HL-60 (cell line): ENCODE measurements at regions not wholly inside any gene's neighbourhood (a gene's known extent, or its start where the extent isn't known, plus 50 kb on each side); places are given as distances from the start of the nearest gene placed in this dataset.

Experiments
- DNase-seq, 2 experiments: peaks; one replicate each; pipeline ENCODE4 v3.0.0-alpha.2; 2010 to 2020; ENCODE audit warnings: low read depth in 1 of 2, low spot score in 1 of 2
- H3K27ac ChIP-seq: fragments of 250-450 bp; sonication (Bioruptor Pico); replicated peaks from 2 replicates; pipeline ENCODE4 v1.5.1; 2020; ENCODE audit warnings: mild to moderate bottlenecking, moderate library complexity
- H3K27me3 ChIP-seq: fragments of 250-450 bp; sonication (Bioruptor Pico); 2 replicates; pipeline ENCODE4 v1.5.1; 2021; ENCODE audit warnings: mild to moderate bottlenecking, moderate library complexity; ENCODE audit not compliant: insufficient read depth, poor library complexity, severe bottlenecking
- H3K4me3 ChIP-seq: replicated peaks from 2 replicates; pipeline ENCODE4 v1.5.1; 2011; ENCODE audit warnings: mild to moderate bottlenecking, control low read depth, low read length; ENCODE audit not compliant: insufficient read depth
- GABPA ChIP-seq: IDR thresholded peaks from 2 replicates; pipeline ENCODE4 v1.6.1; 2012; ENCODE audit warnings: low read depth
- POLR2AphosphoS5 ChIP-seq: IDR thresholded peaks from 2 replicates; pipeline ENCODE4 v1.6.1; 2012; ENCODE audit warnings: low read depth
- REST ChIP-seq: IDR thresholded peaks from 2 replicates; pipeline ENCODE4 v1.6.1; 2012; ENCODE audit warnings: low read depth; ENCODE audit not compliant: insufficient replicate concordance
- SPI1 ChIP-seq: IDR thresholded peaks from 2 replicates; pipeline ENCODE4 v1.6.1; 2012; ENCODE audit warnings: low read depth, mild to moderate bottlenecking, borderline replicate concordance
- TF ChIP-seq, protein P1 (sequence below): IDR thresholded peaks from one replicate; pipeline ENCODE4 v1.5.1; 2011; ENCODE audit warnings: low read length, control low read depth, inconsistent platforms; ENCODE audit not compliant: insufficient read depth

GRCh38 chr9:33677506-33677809 lies 117.9 kb upstream of the PRSS3 start:
- DNase-seq: no peak
- TF ChIP-seq REST (no peak), POLR2AphosphoS5 (no peak), SPI1 (no peak), GABPA (no peak)
- TF ChIP-seq, protein P1, sequence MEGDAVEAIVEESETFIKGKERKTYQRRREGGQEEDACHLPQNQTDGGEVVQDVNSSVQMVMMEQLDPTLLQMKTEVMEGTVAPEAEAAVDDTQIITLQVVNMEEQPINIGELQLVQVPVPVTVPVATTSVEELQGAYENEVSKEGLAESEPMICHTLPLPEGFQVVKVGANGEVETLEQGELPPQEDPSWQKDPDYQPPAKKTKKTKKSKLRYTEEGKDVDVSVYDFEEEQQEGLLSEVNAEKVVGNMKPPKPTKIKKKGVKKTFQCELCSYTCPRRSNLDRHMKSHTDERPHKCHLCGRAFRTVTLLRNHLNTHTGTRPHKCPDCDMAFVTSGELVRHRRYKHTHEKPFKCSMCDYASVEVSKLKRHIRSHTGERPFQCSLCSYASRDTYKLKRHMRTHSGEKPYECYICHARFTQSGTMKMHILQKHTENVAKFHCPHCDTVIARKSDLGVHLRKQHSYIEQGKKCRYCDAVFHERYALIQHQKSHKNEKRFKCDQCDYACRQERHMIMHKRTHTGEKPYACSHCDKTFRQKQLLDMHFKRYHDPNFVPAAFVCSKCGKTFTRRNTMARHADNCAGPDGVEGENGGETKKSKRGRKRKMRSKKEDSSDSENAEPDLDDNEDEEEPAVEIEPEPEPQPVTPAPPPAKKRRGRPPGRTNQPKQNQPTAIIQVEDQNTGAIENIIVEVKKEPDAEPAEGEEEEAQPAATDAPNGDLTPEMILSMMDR: no peak
- no peak overlapping the region for H3K27ac ChIP-seq
- no peak overlapping the region for H3K4me3 ChIP-seq
- H3K27me3 ChIP-seq: peaks cover 34% of the 10 kb centered on the region

- no peak overlapping the region for H3K4me3 ChIP-seq
- no peak overlapping the region for H3K27ac ChIP-seq
- DNase-seq: no peak
- peaks cover 34% of the 10 kb centered on the region for H3K27me3 ChIP-seq
- TF ChIP-seq POLR2AphosphoS5: no peak
- no peak for TF ChIP-seq GABPA
- TF ChIP-seq SPI1: no peak
- no peak for TF ChIP-seq REST
- TF ChIP-seq, protein P1: no peak
Observed at GRCh38 chr9:33677961-33678360, 117.4 kb upstream of the PRSS3 start.

DNA sequence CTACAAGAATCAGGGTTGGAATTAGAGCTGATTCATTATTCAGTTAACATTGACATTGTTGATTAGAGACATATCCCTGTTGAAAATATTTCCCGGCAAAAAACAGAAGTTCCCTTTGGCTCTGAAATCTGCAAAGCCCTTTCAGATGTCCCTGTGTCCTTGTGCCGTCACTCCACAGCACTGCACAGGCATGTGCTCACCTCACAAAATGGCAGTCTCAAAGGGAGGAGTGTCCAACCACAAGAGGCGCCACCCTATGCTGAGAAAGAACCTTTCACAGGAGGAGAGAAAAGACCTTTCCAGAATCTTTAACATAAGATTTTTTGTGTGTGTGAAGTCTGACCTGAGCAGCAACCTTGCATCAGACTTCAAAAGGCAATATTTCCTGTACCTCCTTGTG lies 112.8 kb upstream of the PRSS3 start:
- TF ChIP-seq SPI1: no peak
- TF ChIP-seq, protein P1: no peak
- no peak for TF ChIP-seq GABPA
- TF ChIP-seq REST: no peak
- no peak for TF ChIP-seq POLR2AphosphoS5
- DNase-seq: no peak
- no peak overlapping the region for H3K27ac ChIP-seq
- H3K27me3 ChIP-seq: peaks cover 22% of the 10 kb centered on the region
- H3K4me3 ChIP-seq: no peak overlapping the region
